ENCODE measurements at regions not wholly inside any gene's neighbourhood (a gene's known extent, or its start where the extent isn't known, plus 50 kb on each side); places are given as distances from the start of the nearest gene placed in this dataset.

DNA sequence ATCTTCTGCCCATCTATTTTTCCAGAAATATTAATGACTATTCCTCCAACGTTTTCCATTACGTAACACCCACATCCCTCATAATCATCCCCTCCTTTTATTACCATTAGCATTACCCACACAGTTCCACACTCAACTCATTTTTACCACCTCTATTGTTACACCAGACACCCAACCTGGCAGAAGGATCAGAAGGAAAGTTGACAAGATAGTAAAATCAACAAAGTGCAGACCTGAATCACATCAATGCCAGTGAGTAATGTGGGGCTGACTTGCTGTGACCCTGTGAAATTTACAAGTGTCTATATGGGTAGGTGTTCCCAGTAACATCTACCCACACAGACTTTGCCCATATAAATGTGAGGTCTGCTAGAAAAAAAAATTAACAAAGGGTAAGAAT is 568.2 kb downstream of the MAFB start:
- DNase-seq (ENCODE audit: low spot score in 2 of 2): no peak
- Histone ChIP-seq H3K4me3 (no peak overlapping the region), H3K4me1 (no peaks in the 10 kb centered on the region), H3K36me3 (no peaks in the 10 kb centered on the region), H3K9me3 (no peaks in the 10 kb centered on the region), H3K27me3 (no peaks in the 10 kb centered on the region), H3K27ac (no peak overlapping the region)
- 61% methylated on average over 2 of the region's 2 CpGs for WGBS
- TF ChIP-seq EP300 (IDR thresholded peaks at IDR 0.05) (no peak), POLR2AphosphoS5 (IDR thresholded peaks at IDR 0.05) (no peak), POLR2A (IDR thresholded peaks at IDR 0.05) (no peak)
- TF ChIP-seq, protein P1, sequence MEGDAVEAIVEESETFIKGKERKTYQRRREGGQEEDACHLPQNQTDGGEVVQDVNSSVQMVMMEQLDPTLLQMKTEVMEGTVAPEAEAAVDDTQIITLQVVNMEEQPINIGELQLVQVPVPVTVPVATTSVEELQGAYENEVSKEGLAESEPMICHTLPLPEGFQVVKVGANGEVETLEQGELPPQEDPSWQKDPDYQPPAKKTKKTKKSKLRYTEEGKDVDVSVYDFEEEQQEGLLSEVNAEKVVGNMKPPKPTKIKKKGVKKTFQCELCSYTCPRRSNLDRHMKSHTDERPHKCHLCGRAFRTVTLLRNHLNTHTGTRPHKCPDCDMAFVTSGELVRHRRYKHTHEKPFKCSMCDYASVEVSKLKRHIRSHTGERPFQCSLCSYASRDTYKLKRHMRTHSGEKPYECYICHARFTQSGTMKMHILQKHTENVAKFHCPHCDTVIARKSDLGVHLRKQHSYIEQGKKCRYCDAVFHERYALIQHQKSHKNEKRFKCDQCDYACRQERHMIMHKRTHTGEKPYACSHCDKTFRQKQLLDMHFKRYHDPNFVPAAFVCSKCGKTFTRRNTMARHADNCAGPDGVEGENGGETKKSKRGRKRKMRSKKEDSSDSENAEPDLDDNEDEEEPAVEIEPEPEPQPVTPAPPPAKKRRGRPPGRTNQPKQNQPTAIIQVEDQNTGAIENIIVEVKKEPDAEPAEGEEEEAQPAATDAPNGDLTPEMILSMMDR (IDR thresholded peaks at IDR 0.05): no peak

GRCh38 chr20:40111282-40111681 is 577.8 kb downstream of the MAFB start:
- no peaks in the 10 kb centered on the region for H3K36me3 ChIP-seq
- H3K9me3 ChIP-seq: no peaks in the 10 kb centered on the region
- peaks cover 3% of the 10 kb centered on the region for H3K4me1 ChIP-seq
- TF ChIP-seq POLR2AphosphoS5 (IDR thresholded peaks at IDR 0.05): no peak
- no peak for TF ChIP-seq EP300 (IDR thresholded peaks at IDR 0.05)
- TF ChIP-seq, protein P1 (IDR thresholded peaks at IDR 0.05): no peak
- WGBS: 77% methylated on average over 5 of the region's 5 CpGs
- no peak overlapping the region for H3K4me3 ChIP-seq
- H3K27me3 ChIP-seq: no peaks in the 10 kb centered on the region
- H3K27ac ChIP-seq: no peak overlapping the region
- no peak for DNase-seq (ENCODE audit: low spot score in 2 of 2)

- Histone ChIP-seq H3K4me3 (no peak overlapping the region), H3K36me3 (no peaks in the 10 kb centered on the region), H3K4me1 (peaks cover 3% of the 10 kb centered on the region), H3K27ac (no peak overlapping the region), H3K27me3 (no peaks in the 10 kb centered on the region), H3K9me3 (no peaks in the 10 kb centered on the region)
- no peak for TF ChIP-seq POLR2AphosphoS5 (IDR thresholded peaks at IDR 0.05)
- TF ChIP-seq POLR2A (IDR thresholded peaks at IDR 0.05): no peak
- TF ChIP-seq, protein P1 (IDR thresholded peaks at IDR 0.05): no peak
- no peak for DNase-seq (ENCODE audit: low spot score in 2 of 2)
- WGBS: 53% methylated on average over 4 of the region's 4 CpGs
Observed at GRCh38 chr20:40110311-40110831, 578.7 kb downstream of the MAFB start.

- Histone ChIP-seq H3K36me3 (no peaks in the 10 kb centered on the region), H3K4me1 (peaks cover 3% of the 10 kb centered on the region), H3K9me3 (no peaks in the 10 kb centered on the region), H3K27ac (no peak overlapping the region), H3K4me3 (no peak overlapping the region), H3K27me3 (no peaks in the 10 kb centered on the region)
- no peak for DNase-seq (ENCODE audit: low spot score in 2 of 2)
- 70% methylated on average over 5 of the region's 5 CpGs for WGBS
- TF ChIP-seq EP300 (IDR thresholded peaks at IDR 0.05) (no peak), POLR2A (IDR thresholded peaks at IDR 0.05) (no peak), POLR2AphosphoS5 (IDR thresholded peaks at IDR 0.05) (no peak)
- TF ChIP-seq, protein P1 (IDR thresholded peaks at IDR 0.05): no peak
Observed at GRCh38 chr20:40109136-40109535, 579.9 kb downstream of the MAFB start.

DNA sequence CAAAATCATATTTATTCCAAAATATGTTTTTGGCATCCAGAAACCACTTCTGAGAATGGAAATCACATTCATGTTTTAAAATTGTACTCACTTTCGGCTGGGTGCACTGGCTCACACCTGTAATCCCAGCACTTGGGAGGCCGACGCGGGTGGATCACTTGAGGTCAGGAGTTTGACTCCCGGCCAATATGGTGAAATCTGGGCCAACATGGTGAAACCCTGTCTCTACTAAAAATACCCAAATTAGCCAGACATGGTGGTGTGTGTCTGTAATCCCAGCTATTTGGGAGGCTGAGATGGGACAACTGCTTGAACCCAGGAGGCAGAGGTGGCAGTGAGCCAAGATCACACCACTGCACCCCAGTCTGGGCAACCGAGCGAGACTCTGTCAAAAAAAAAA is 580.7 kb downstream of the MAFB start:
- no peak overlapping the region for H3K4me3 ChIP-seq
- 91% methylated on average over 7 of the region's 7 CpGs for WGBS
- H3K9me3 ChIP-seq: no peaks in the 10 kb centered on the region
- no peaks in the 10 kb centered on the region for H3K36me3 ChIP-seq
- DNase-seq (ENCODE audit: low spot score in 2 of 2): no peak
- H3K27me3 ChIP-seq: no peaks in the 10 kb centered on the region
- peaks cover 3% of the 10 kb centered on the region for H3K4me1 ChIP-seq
- H3K27ac ChIP-seq: no peak overlapping the region
- TF ChIP-seq POLR2AphosphoS5 (IDR thresholded peaks at IDR 0.05): no peak
- TF ChIP-seq, protein P1 (IDR thresholded peaks at IDR 0.05): no peak
- TF ChIP-seq POLR2A (IDR thresholded peaks at IDR 0.05): no peak
- TF ChIP-seq EP300 (IDR thresholded peaks at IDR 0.05): no peak
